Endothelial cell (in vitro differentiated cells): ENCODE measurements at regions not wholly inside any gene's neighbourhood (a gene's known extent, or its start where the extent isn't known, plus 50 kb on each side); places are given as distances from the start of the nearest gene placed in this dataset.

ENCODE experiments used
- DNase-seq: peaks from one replicate; pipeline ENCODE4 v3.0.0; 2021; ENCODE audit warnings: low spot score
- H3K27ac Mint-ChIP-seq: one replicate; pipeline ENCODE4 v1.8.0; 2021; ENCODE audit warnings: mixed read lengths, inconsistent platforms; ENCODE audit not compliant: unreplicated experiment
- H3K27me3 Mint-ChIP-seq: one replicate; pipeline ENCODE4 v1.8.0; 2021; ENCODE audit warnings: mild to moderate bottlenecking, moderate library complexity, mixed read lengths, inconsistent platforms; ENCODE audit not compliant: unreplicated experiment
- H3K36me3 Mint-ChIP-seq: one replicate; pipeline ENCODE4 v1.8.0; 2021; ENCODE audit warnings: mild to moderate bottlenecking, low read depth, mixed read lengths, inconsistent platforms; ENCODE audit not compliant: unreplicated experiment
- H3K4me1 Mint-ChIP-seq: one replicate; pipeline ENCODE4 v1.8.0; 2021; ENCODE audit warnings: mild to moderate bottlenecking, mixed read lengths, inconsistent platforms; ENCODE audit not compliant: unreplicated experiment
- H3K4me3 Mint-ChIP-seq: one replicate; pipeline ENCODE4 v1.8.0; 2021; ENCODE audit warnings: mild to moderate bottlenecking, mixed read lengths, inconsistent platforms; ENCODE audit not compliant: unreplicated experiment
- H3K9me3 Mint-ChIP-seq: one replicate; pipeline ENCODE4 v1.8.0; 2021; ENCODE audit warnings: mixed read lengths, inconsistent platforms; ENCODE audit not compliant: unreplicated experiment
- CTCF ChIP-seq: fragments of 200-600 bp; sonication (generic); IDR thresholded peaks from one replicate; pipeline ENCODE4 v1.5.0; 2021; ENCODE audit warnings: antibody characterized with exemption; ENCODE audit not compliant: unreplicated experiment

- Mint-ChIP-seq H3K4me1 (no peaks in the 10 kb centered on the region), H3K27ac (no peak overlapping the region), H3K4me3 (no peak overlapping the region), H3K36me3 (no peaks in the 10 kb centered on the region), H3K27me3 (no peaks in the 10 kb centered on the region), H3K9me3 (no peaks in the 10 kb centered on the region)
- TF ChIP-seq CTCF = no peak
- no peak for DNase-seq
These were observed 268.8 kb upstream of the CNTN3 start for GRCh38 chr3:74883222-74883621.

GRCh38 chr3:74880237-74880636, 265.8 kb upstream of the CNTN3 start:
- TF ChIP-seq CTCF = no peak
- Mint-ChIP-seq H3K36me3 (no peaks in the 10 kb centered on the region), H3K4me1 (no peaks in the 10 kb centered on the region), H3K27ac (no peak overlapping the region), H3K27me3 (no peaks in the 10 kb centered on the region), H3K4me3 (no peak overlapping the region), H3K9me3 (no peaks in the 10 kb centered on the region)
- no peak for DNase-seq

- Mint-ChIP-seq H3K9me3 (no peaks in the 10 kb centered on the region), H3K36me3 (no peaks in the 10 kb centered on the region), H3K27ac (no peak overlapping the region), H3K4me3 (no peak overlapping the region), H3K4me1 (no peaks in the 10 kb centered on the region), H3K27me3 (no peaks in the 10 kb centered on the region)
- DNase-seq = no peak
- TF ChIP-seq CTCF = no peak
These were observed 252.0 kb upstream of the CNTN3 start for GRCh38 chr3:74866357-74867030.

- H3K27me3 Mint-ChIP-seq = no peaks in the 10 kb centered on the region
- no peak for DNase-seq
- H3K4me1 Mint-ChIP-seq = no peaks in the 10 kb centered on the region
- H3K4me3 Mint-ChIP-seq = no peak overlapping the region
- no peaks in the 10 kb centered on the region for H3K9me3 Mint-ChIP-seq
- no peak overlapping the region for H3K27ac Mint-ChIP-seq
- no peak for TF ChIP-seq CTCF
- H3K36me3 Mint-ChIP-seq = no peaks in the 10 kb centered on the region
These were observed 248.0 kb upstream of the CNTN3 start for GRCh38 chr3:74862476-74862875.

GRCh38 chr3:74861211-74861610, 246.8 kb upstream of the CNTN3 start:
- no peaks in the 10 kb centered on the region for H3K36me3 Mint-ChIP-seq
- no peaks in the 10 kb centered on the region for H3K9me3 Mint-ChIP-seq
- no peaks in the 10 kb centered on the region for H3K4me1 Mint-ChIP-seq
- no peak for DNase-seq
- H3K27me3 Mint-ChIP-seq = no peaks in the 10 kb centered on the region
- no peak overlapping the region for H3K27ac Mint-ChIP-seq
- no peak for TF ChIP-seq CTCF
- no peak overlapping the region for H3K4me3 Mint-ChIP-seq
